Right lobe of liver (tissue), 6 donors: ENCODE measurements at regions not wholly inside any gene's neighbourhood (a gene's known extent, or its start where the extent isn't known, plus 50 kb on each side); places are given as distances from the start of the nearest gene placed in this dataset.

ENCODE experiments used
- ATAC-seq, 4 donors: fragments of 200-7000 bp; cut with Tn5 transposase; one replicate each; pipeline ENCODE4 v1.9.1; 2020; ENCODE audit warnings: mild to moderate bottlenecking in 4 of 4, moderate library complexity in 4 of 4
- DNase-seq, 3 donors: peaks; one replicate each; pipeline ENCODE4 v3.0.0-alpha.2; 2020
- H3K27ac ChIP-seq, 3 donors: fragments of 200-600 bp; one replicate each; pipeline ENCODE4 v1.8.0; 2022
- H3K27me3 ChIP-seq, 2 donors: fragments of 200-600 bp; one replicate each; pipeline ENCODE4 v1.8.0; 2022
- H3K36me3 ChIP-seq, 4 donors: fragments of 200-600 bp; sonication (generic) in 1 of 4; one replicate each; pipeline versions ENCODE4 v1.5.1 to v1.8.0; 2017 to 2022; ENCODE audit warnings: control low read depth in 1 of 4
- H3K4me1 ChIP-seq, 4 donors: fragments of 200-600 bp; sonication (generic) in 1 of 4; one replicate each; pipeline versions ENCODE4 v1.5.1 to v1.8.0; 2017 to 2022; ENCODE audit warnings: control low read depth in 1 of 4
- H3K4me3 ChIP-seq, 3 donors: fragments of 200-600 bp; one replicate each; pipeline ENCODE4 v1.8.0; 2022
- H3K9me3 ChIP-seq, 4 donors: fragments of 200-600 bp; sonication (generic) in 1 of 4; one replicate each; pipeline versions ENCODE4 v1.5.1 to v1.8.0; 2017 to 2022; ENCODE audit warnings: control low read depth in 1 of 4
- CTCF ChIP-seq, 4 donors: fragments of 200-600 bp in 3 of 4; fragments of 450-650 bp in 1 of 4; IDR thresholded peaks; one replicate each; pipeline versions ENCODE4 v1.5.1 to v1.8.0; 2016 to 2022; ENCODE audit warnings: antibody characterized with exemption in 4 of 4, mild to moderate bottlenecking in 2 of 4
- POLR2A ChIP-seq: fragments of 450-650 bp; IDR thresholded peaks from one replicate; pipeline ENCODE4 v1.6.1; 2017; ENCODE audit warnings: antibody characterized with exemption, mild to moderate bottlenecking
- WGBS: methylation state at CpG from one replicate; pipeline ENCODE4 v1.1.6; 2018; ENCODE audit warnings: low coverage, low lambda C conversion rate; ENCODE audit not compliant: insufficient coverage; ENCODE audit errors: missing lambda C conversion rate; 5-methylcytosine and 5-hydroxymethylcytosine counted together
- intact Hi-C, 2 donors: fragments of 100-400 bp; cut with DNase I; formaldehyde crosslinking; loops; one replicate each; pipeline versions ENCODE4 v1.11.2 to v1.14.1; 2022
- donor health status: DM: no; HTN: yes; CAD: no.
- donor health status: DM: no; HTN: no; CAD: no.
- donor health status: DM: no; HTN: no; CAD: no.
- donor health status: DM: no; HTN: yes; CAD: no.
- donor health status: DM: no; HTN: yes; CAD: no.

GRCh38 chr2:144998435-144998834 is 478.5 kb upstream of the ZEB2 start:
- no peak for ATAC-seq
- no peaks in the 10 kb centered on the region for H3K4me1 ChIP-seq
- intact Hi-C loops, result no loop called here

GRCh38 chr2:144996225-144996795 is 476.4 kb upstream of the ZEB2 start:
- WGBS, result 55% methylated on average over 5 of the region's 5 CpGs
- intact Hi-C loops, result no loop called here
- Histone ChIP-seq H3K27me3 (no peaks in the 10 kb centered on the region), H3K27ac (no peak overlapping the region), H3K4me1 (no peaks in the 10 kb centered on the region), H3K36me3 (no peaks in the 10 kb centered on the region), H3K9me3 (no peaks in the 10 kb centered on the region), H3K4me3 (no peak overlapping the region)
- ATAC-seq (no peak), DNase-seq (no peak)
- TF ChIP-seq POLR2A, result no peak
- no peak for TF ChIP-seq CTCF (IDR thresholded peaks at IDR 0.05)

More at GRCh38 chr2:144998435-144998834, 478.5 kb upstream of the ZEB2 start:
- no peaks in the 10 kb centered on the region for H3K27me3 ChIP-seq
- no peaks in the 10 kb centered on the region for H3K9me3 ChIP-seq
- H3K4me3 ChIP-seq, result no peak overlapping the region
- DNase-seq, result no peak
- H3K36me3 ChIP-seq, result no peaks in the 10 kb centered on the region
- H3K27ac ChIP-seq, result no peak overlapping the region
- 60% methylated on average over 4 of the region's 4 CpGs for WGBS
- TF ChIP-seq CTCF (IDR thresholded peaks at IDR 0.05) (no peak), POLR2A (no peak)

DNA sequence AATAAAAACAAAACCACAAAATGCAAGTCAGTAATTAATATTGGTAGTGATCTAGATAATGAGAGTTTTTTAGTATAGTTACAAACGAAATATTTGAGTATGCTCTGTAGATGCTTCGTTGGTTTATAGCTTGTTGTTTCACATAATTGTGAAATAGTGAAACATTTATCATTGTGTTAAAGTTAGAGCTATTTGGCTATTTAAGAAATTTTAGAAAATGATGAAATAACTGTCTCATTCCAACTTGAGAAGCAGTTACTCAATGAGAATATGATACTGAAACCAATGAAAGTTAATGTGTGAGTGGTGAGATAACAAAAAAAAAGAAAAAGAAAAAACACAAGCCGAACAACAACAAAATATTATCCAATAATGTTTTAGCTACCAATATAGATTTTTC is 475.6 kb upstream of the ZEB2 start:
- Histone ChIP-seq H3K4me3 (no peak overlapping the region), H3K27me3 (no peaks in the 10 kb centered on the region), H3K27ac (no peak overlapping the region), H3K4me1 (no peaks in the 10 kb centered on the region), H3K9me3 (no peaks in the 10 kb centered on the region), H3K36me3 (no peaks in the 10 kb centered on the region)
- no peak for TF ChIP-seq CTCF (IDR thresholded peaks at IDR 0.05)
- no peak for TF ChIP-seq POLR2A
- intact Hi-C loops, result no loop called here
- DNase-seq (no peak), ATAC-seq (no peak)
- WGBS, result 39% methylated on average over 3 of the region's 3 CpGs

DNA sequence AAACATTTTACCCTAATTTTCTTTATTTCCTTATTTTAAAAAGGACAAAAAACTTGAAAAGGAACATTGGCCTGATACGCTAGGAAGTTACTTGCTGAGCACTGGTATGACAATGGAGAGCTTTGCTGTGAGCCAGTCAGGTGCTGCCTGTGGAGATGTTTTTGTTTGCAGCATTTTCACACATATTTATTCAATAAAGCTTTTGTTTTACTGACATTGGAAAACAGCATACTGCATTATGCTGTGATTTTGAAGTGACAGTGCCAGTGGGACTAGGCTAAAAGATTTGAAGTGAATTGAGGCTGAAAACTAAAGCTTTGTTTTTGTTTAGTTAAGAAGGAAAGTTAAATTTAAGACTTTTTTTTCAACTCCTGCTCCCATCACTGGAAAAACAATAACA is 470.7 kb upstream of the ZEB2 start:
- TF ChIP-seq POLR2A (no peak), CTCF (IDR thresholded peaks at IDR 0.05) (no peak)
- Histone ChIP-seq H3K9me3 (no peaks in the 10 kb centered on the region), H3K4me3 (no peak overlapping the region), H3K27ac (no peak overlapping the region), H3K4me1 (no peaks in the 10 kb centered on the region), H3K27me3 (no peaks in the 10 kb centered on the region), H3K36me3 (no peaks in the 10 kb centered on the region)
- WGBS, result 89% methylated on average over 1 of the region's 1 CpG
- ATAC-seq (no peak), DNase-seq (no peak)
- intact Hi-C loops, result no loop called here
